OCI-LY7 (cell line): ENCODE measurements at regions not wholly inside any gene's neighbourhood (a gene's known extent, or its start where the extent isn't known, plus 50 kb on each side); places are given as distances from the start of the nearest gene placed in this dataset.

Experiments used
- CTCF ChIP-seq: fragments of 200-600 bp; sonication (generic); conservative IDR thresholded peaks from 2 replicates; pipeline ENCODE4 v1.5.1; 2014; ENCODE audit warnings: mild to moderate bottlenecking, antibody characterized with exemption, low read length, moderate library complexity, mixed read lengths
- EZH2phosphoT487 ChIP-seq: fragments of 200-600 bp; sonication (generic); IDR thresholded peaks from 2 replicates; pipeline ENCODE4 v1.6.1; 2018; ENCODE audit warnings: low read depth, borderline replicate concordance, mild to moderate bottlenecking, mixed run types, antibody characterized with exemption, low read length, moderate library complexity, mixed read lengths

- TF ChIP-seq CTCF (no peak), EZH2phosphoT487 (no peak)
Observed at GRCh38 chr5:75952291-75952690, 130.9 kb upstream of the SV2C start.
